CD14-positive monocyte (primary cell): ENCODE measurements at regions not wholly inside any gene's neighbourhood (a gene's known extent, or its start where the extent isn't known, plus 50 kb on each side); places are given as distances from the start of the nearest gene placed in this dataset.

Source experiments
- DNase-seq, 3 donors: peaks; one replicate each; pipeline ENCODE4 v3.0.0-alpha.2; 2011 to 2022
- H2AFZ ChIP-seq: 2 replicates; pipeline ENCODE4 v1.6.0; 2012; ENCODE audit warnings: mild to moderate bottlenecking, low read depth, low read length, inconsistent platforms; ENCODE audit not compliant: insufficient read depth, poor library complexity, severe bottlenecking
- H3K27ac ChIP-seq, 2 donors: 1 replicate in 1 of 2; 2 replicates in 1 of 2; pipeline ENCODE4 v1.5.1; 2012 to 2013; ENCODE audit warnings: low read length in 2 of 2, control low read depth in 1 of 2, inconsistent platforms in 1 of 2, low read depth in 1 of 2, mild to moderate bottlenecking in 1 of 2
- H3K27me3 ChIP-seq, 2 donors: one replicate each; pipeline versions ENCODE4 v1.6.0 to v1.6.1; 2011 to 2013; ENCODE audit warnings: low read length in 2 of 2; ENCODE audit not compliant: control insufficient read depth in 2 of 2, insufficient read depth in 2 of 2
- H3K36me3 ChIP-seq, 2 donors: replicated peaks in 1 of 2; 1 replicate in 1 of 2; 2 replicates in 1 of 2; pipeline versions ENCODE4 v1.5.1 to v1.6.1; 2012 to 2013; ENCODE audit warnings: low read length in 2 of 2, control low read depth in 1 of 2, inconsistent platforms in 1 of 2, mild to moderate bottlenecking in 1 of 2; ENCODE audit not compliant: insufficient read depth in 2 of 2, control insufficient read depth in 1 of 2
- H3K4me1 ChIP-seq, 2 donors: 1 replicate in 1 of 2; 2 replicates in 1 of 2; pipeline versions ENCODE4 v1.5.1 to v1.6.1; 2012 to 2013; ENCODE audit warnings: low read length in 2 of 2, control low read depth in 1 of 2, inconsistent platforms in 1 of 2, mild to moderate bottlenecking in 1 of 2, moderate library complexity in 1 of 2; ENCODE audit not compliant: insufficient read depth in 2 of 2, control insufficient read depth in 1 of 2
- H3K4me2 ChIP-seq: replicated peaks from 2 replicates; pipeline ENCODE3; 2012; ENCODE audit warnings: low read length, moderate library complexity, mild to moderate bottlenecking; ENCODE audit not compliant: poor library complexity, severe bottlenecking; ENCODE audit errors: extremely low read depth
- H3K4me3 ChIP-seq, 3 experiments: fragments of 200-600 bp in 1 of 3; sonication (generic) in 1 of 3; replicated peaks in 1 of 3; 1 replicate in 2 of 3; 2 replicates in 1 of 3; pipeline ENCODE4 v1.5.1; 2011 to 2013; ENCODE audit warnings: low read length in 3 of 3, mild to moderate bottlenecking in 3 of 3, control low read depth in 2 of 3, low read depth in 2 of 3, inconsistent platforms in 1 of 3, moderate library complexity in 1 of 3
- H3K79me2 ChIP-seq: 2 replicates; pipeline ENCODE4 v1.6.0; 2012; ENCODE audit warnings: mild to moderate bottlenecking, control low read depth, inconsistent platforms, low read length, moderate library complexity; ENCODE audit not compliant: insufficient read depth
- H3K9ac ChIP-seq: 2 replicates; pipeline ENCODE4 v1.6.0; 2017; ENCODE audit warnings: low read length, mild to moderate bottlenecking; ENCODE audit not compliant: insufficient read depth, poor library complexity, severe bottlenecking
- H3K9me3 ChIP-seq, 2 donors: replicated peaks in 1 of 2; 1 replicate in 1 of 2; 2 replicates in 1 of 2; pipeline versions ENCODE4 v1.5.1 to v1.6.1; 2012 to 2013; ENCODE audit warnings: low read length in 2 of 2, control low read depth in 1 of 2; ENCODE audit not compliant: control insufficient read depth in 1 of 2, insufficient read depth in 1 of 2
- H4K20me1 ChIP-seq: 2 replicates; pipeline ENCODE4 v1.6.0; 2012; ENCODE audit warnings: mild to moderate bottlenecking, low read length, control low read depth, moderate library complexity; ENCODE audit not compliant: insufficient read depth
- H3K27ac Mint-ChIP-seq, 7 donors: one replicate each; pipeline ENCODE4 v1.8.0; 2020; ENCODE audit warnings: mild to moderate bottlenecking in 7 of 7, mixed read lengths in 7 of 7, moderate library complexity in 6 of 7, inconsistent platforms in 2 of 7
- H3K27me3 Mint-ChIP-seq, 3 donors: one replicate each; pipeline ENCODE4 v1.8.0; 2021 to 2022; ENCODE audit warnings: low read depth in 3 of 3, mild to moderate bottlenecking in 3 of 3, mixed read lengths in 3 of 3, moderate library complexity in 3 of 3, inconsistent platforms in 1 of 3
- H3K36me3 Mint-ChIP-seq, 2 donors: one replicate each; pipeline ENCODE4 v1.8.0; 2020; ENCODE audit warnings: mixed read lengths in 2 of 2, inconsistent platforms in 1 of 2, mild to moderate bottlenecking in 1 of 2
- H3K4me1 Mint-ChIP-seq: one replicate; pipeline ENCODE4 v1.8.0; 2020; ENCODE audit warnings: mild to moderate bottlenecking, mixed read lengths
- H3K4me3 Mint-ChIP-seq, 2 donors: one replicate each; pipeline ENCODE4 v1.8.0; 2020; ENCODE audit warnings: mild to moderate bottlenecking in 2 of 2, mixed read lengths in 2 of 2, moderate library complexity in 1 of 2
- H3K9me3 Mint-ChIP-seq, 7 donors: one replicate each; pipeline ENCODE4 v1.8.0; 2020 to 2022; ENCODE audit warnings: mixed read lengths in 7 of 7, mild to moderate bottlenecking in 6 of 7, moderate library complexity in 6 of 7, inconsistent platforms in 2 of 7
- WGBS: methylation state at CpG from one replicate; pipeline ENCODE4 v1.1.5; 2013; ENCODE audit warnings: missing lambda C conversion rate; ENCODE audit not compliant: insufficient coverage; 5-methylcytosine and 5-hydroxymethylcytosine counted together
- intact Hi-C, 2 donors: fragments of 100-400 bp; cut with micrococcal nuclease; formaldehyde crosslinking; loops; one replicate each; pipeline versions ENCODE4 v1.15.0 to v1.15.1; 2023
- TF ChIP-seq, protein P1 (sequence below): fragments of 200-600 bp; IDR thresholded peaks from one replicate; pipeline ENCODE4 v1.8.0; 2022; ENCODE audit warnings: antibody characterized with exemption, mild to moderate bottlenecking

DNA sequence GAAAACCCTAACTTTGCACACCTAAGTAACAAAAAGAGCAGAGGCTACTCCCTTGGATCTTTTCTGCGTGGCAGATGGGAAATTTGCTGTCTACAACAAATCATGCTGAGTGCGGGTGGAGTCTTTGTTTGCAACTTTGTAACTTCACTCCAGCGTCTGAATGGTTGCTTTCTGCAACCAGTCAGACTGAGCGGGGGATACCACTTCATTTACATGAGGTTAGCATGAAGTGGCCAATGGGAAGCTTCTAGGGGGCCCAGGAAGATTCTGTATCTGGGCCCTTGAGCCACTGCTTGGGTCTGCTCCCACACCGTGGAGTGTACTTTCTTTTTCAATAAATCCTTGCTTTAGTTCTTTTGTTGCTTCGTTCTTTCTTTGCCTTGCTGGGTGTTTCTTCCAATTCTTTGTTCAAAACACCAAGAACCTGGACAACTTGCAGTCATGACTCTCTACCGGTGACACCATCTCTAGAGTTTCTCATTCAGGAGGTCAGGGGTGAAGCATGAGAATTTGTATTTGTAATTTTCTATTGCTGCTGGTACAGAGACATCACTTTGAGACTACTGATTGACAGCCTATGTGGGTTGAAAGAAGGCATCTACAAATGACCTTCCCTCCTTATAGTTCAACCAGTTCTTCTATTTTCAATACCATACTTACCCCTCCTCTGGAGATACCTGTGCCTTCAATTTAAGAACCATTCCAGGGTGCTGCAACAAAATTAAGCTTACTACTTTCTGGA lies 55.8 kb upstream of the RC3H1 start:
- WGBS = 82% methylated on average over 6 of the region's 7 CpGs
- H3K4me2 ChIP-seq = no peak overlapping the region
- intact Hi-C loops = no loop called here

GRCh38 chr1:174075245-174075692 lies 53.1 kb upstream of the RC3H1 start:
- Mint-ChIP-seq H3K4me3 (no peak overlapping the region), H3K36me3 (no peaks in the 10 kb centered on the region), H3K4me1 (no peaks in the 10 kb centered on the region), H3K27me3 (peaks cover 0 to 4% (median 0%) of the 10 kb centered on the region in 3 donors), H3K27ac (no peak overlapping the region), H3K9me3 (peaks cover 0 to 2% (median 0%) of the 10 kb centered on the region in 7 donors)
- Histone ChIP-seq H2AFZ (no peak overlapping the region), H3K4me2 (no peak overlapping the region), H3K9me3 (no peaks in the 10 kb centered on the region), H3K36me3 (no peaks in the 10 kb centered on the region), H3K27ac (no peak overlapping the region), H3K9ac (no peak overlapping the region), H3K79me2 (no peaks in the 10 kb centered on the region), H4K20me1 (no peaks in the 10 kb centered on the region), H3K4me3 (no peak overlapping the region), H3K27me3 (no peaks in the 10 kb centered on the region), H3K4me1 (no peaks in the 10 kb centered on the region)
- no peak for DNase-seq
- TF ChIP-seq, protein P1, sequence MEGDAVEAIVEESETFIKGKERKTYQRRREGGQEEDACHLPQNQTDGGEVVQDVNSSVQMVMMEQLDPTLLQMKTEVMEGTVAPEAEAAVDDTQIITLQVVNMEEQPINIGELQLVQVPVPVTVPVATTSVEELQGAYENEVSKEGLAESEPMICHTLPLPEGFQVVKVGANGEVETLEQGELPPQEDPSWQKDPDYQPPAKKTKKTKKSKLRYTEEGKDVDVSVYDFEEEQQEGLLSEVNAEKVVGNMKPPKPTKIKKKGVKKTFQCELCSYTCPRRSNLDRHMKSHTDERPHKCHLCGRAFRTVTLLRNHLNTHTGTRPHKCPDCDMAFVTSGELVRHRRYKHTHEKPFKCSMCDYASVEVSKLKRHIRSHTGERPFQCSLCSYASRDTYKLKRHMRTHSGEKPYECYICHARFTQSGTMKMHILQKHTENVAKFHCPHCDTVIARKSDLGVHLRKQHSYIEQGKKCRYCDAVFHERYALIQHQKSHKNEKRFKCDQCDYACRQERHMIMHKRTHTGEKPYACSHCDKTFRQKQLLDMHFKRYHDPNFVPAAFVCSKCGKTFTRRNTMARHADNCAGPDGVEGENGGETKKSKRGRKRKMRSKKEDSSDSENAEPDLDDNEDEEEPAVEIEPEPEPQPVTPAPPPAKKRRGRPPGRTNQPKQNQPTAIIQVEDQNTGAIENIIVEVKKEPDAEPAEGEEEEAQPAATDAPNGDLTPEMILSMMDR = no peak
- no CpG with 5 or more reads among the region's 2 CpGs for WGBS
- intact Hi-C loops = no loop called here

More for the DNA sequence above, 55.8 kb upstream of the RC3H1 start:
- DNase-seq = no peak
- H3K9ac ChIP-seq = no peak overlapping the region
- Mint-ChIP-seq H3K36me3 (no peaks in the 10 kb centered on the region), H3K9me3 (peaks cover 0 to 7% (median 0%) of the 10 kb centered on the region in 7 donors), H3K4me1 (no peaks in the 10 kb centered on the region), H3K27me3 (peaks cover 0 to 2% (median under 1%) of the 10 kb centered on the region in 3 donors), H3K27ac (no peak overlapping the region), H3K4me3 (no peak overlapping the region)
- no peaks in the 10 kb centered on the region for H3K4me1 ChIP-seq
- H3K4me3 ChIP-seq = no peak overlapping the region
- H3K27ac ChIP-seq = no peak overlapping the region
- H3K79me2 ChIP-seq = no peaks in the 10 kb centered on the region
- TF ChIP-seq, protein P1 = no peak
- no peak overlapping the region for H2AFZ ChIP-seq
- H4K20me1 ChIP-seq = no peaks in the 10 kb centered on the region
- H3K9me3 ChIP-seq = no peaks in the 10 kb centered on the region
- no peaks in the 10 kb centered on the region for H3K27me3 ChIP-seq
- no peaks in the 10 kb centered on the region for H3K36me3 ChIP-seq
